Thyroid gland (tissue), 4 donors: ENCODE measurements at regions not wholly inside any gene's neighbourhood (a gene's known extent, or its start where the extent isn't known, plus 50 kb on each side); places are given as distances from the start of the nearest gene placed in this dataset.

Source experiments
- DNase-seq, 2 donors: peaks; one replicate each; pipeline ENCODE4 v3.0.0-alpha.2; 2019
- H3K27ac ChIP-seq, 3 donors: fragments of 200-600 bp; sonication (generic); 1 replicate in 2 of 3; 2 replicates in 1 of 3; pipeline ENCODE4 v1.5.1; 2016 to 2019; ENCODE audit warnings: mild to moderate bottlenecking in 1 of 3, moderate library complexity in 1 of 3
- H3K27me3 ChIP-seq: fragments of 200-600 bp; sonication (generic); one replicate; pipeline ENCODE4 v1.5.1; 2019
- H3K36me3 ChIP-seq, 2 donors: fragments of 200-600 bp; sonication (generic); one replicate each; pipeline ENCODE4 v1.5.1; 2016 to 2019
- H3K4me1 ChIP-seq, 2 donors: fragments of 200-600 bp; sonication (generic); one replicate each; pipeline ENCODE4 v1.5.1; 2017 to 2019
- H3K4me3 ChIP-seq, 3 donors: fragments of 200-600 bp; sonication (generic); replicated peaks in 1 of 3; 1 replicate in 2 of 3; 2 replicates in 1 of 3; pipeline ENCODE4 v1.5.1; 2016; ENCODE audit warnings: mild to moderate bottlenecking in 1 of 3
- H3K9me3 ChIP-seq: fragments of 200-600 bp; sonication (generic); one replicate; pipeline ENCODE4 v1.5.1; 2017
- CTCF ChIP-seq, 6 experiments: fragments of 200-600 bp in 3 of 6; fragments of 450-650 bp in 3 of 6; sonication (generic) in 3 of 6; IDR thresholded peaks; one replicate each; pipeline ENCODE4 v1.5.1; 2016 to 2019; ENCODE audit warnings: antibody characterized with exemption in 6 of 6, mild to moderate bottlenecking in 2 of 6, inconsistent platforms in 1 of 6, moderate library complexity in 1 of 6
- POLR2A ChIP-seq, 2 donors: fragments of 450-650 bp; IDR thresholded peaks; one replicate each; pipeline ENCODE4 v1.6.1; 2017; ENCODE audit warnings: antibody characterized with exemption in 2 of 2, mild to moderate bottlenecking in 2 of 2, moderate library complexity in 1 of 2
- WGBS, 2 donors: methylation state at CpG; one replicate each; pipeline ENCODE4 v1.1.5; 2017; 5-methylcytosine and 5-hydroxymethylcytosine counted together
- intact Hi-C: fragments of 100-400 bp; cut with DNase I; formaldehyde crosslinking; loops from one replicate; pipeline ENCODE4 v1.15.1; 2023

GRCh38 chr16:10321407-10322387 lies 64.2 kb upstream of the ATF7IP2 start:
- H3K4me3 ChIP-seq, result no peak overlapping the region
- TF ChIP-seq CTCF (IDR thresholded peaks at IDR 0.05) (no peak), POLR2A (IDR thresholded peaks at IDR 0.05) (no peak)
- 81 to 85% methylated on average over 6 of the region's 6 CpGs for WGBS, 2 donors
- H3K27ac ChIP-seq, result no peak overlapping the region
- H3K36me3 ChIP-seq, result no peaks in the 10 kb centered on the region
- H3K27me3 ChIP-seq, result no peaks in the 10 kb centered on the region
- no peaks in the 10 kb centered on the region for H3K4me1 ChIP-seq
- DNase-seq, result no peak
- H3K9me3 ChIP-seq, result no peaks in the 10 kb centered on the region
- intact Hi-C loops, result no loop called here

GRCh38 chr16:10322723-10323527 lies 62.9 kb upstream of the ATF7IP2 start:
- intact Hi-C loops, result no loop called here
- no peak overlapping the region for H3K4me3 ChIP-seq
- no peaks in the 10 kb centered on the region for H3K36me3 ChIP-seq
- H3K27ac ChIP-seq, result no peak overlapping the region
- no peaks in the 10 kb centered on the region for H3K27me3 ChIP-seq
- no peaks in the 10 kb centered on the region for H3K4me1 ChIP-seq
- TF ChIP-seq CTCF (IDR thresholded peaks at IDR 0.05) (no peak), POLR2A (IDR thresholded peaks at IDR 0.05) (no peak)
- H3K9me3 ChIP-seq, result no peaks in the 10 kb centered on the region
- no peak for DNase-seq
- WGBS, 2 donors, result 69 to 79% methylated on average over 8 of the region's 8 CpGs

- no peak overlapping the region for H3K27ac ChIP-seq
- WGBS, 2 donors, result 58 to 61% methylated on average over 2 of the region's 2 CpGs
- H3K9me3 ChIP-seq, result no peaks in the 10 kb centered on the region
- TF ChIP-seq POLR2A (IDR thresholded peaks at IDR 0.05) (no peak), CTCF (IDR thresholded peaks at IDR 0.05) (no peak)
- H3K4me1 ChIP-seq, result no peaks in the 10 kb centered on the region
- DNase-seq, result no peak
- no peaks in the 10 kb centered on the region for H3K27me3 ChIP-seq
- H3K4me3 ChIP-seq, result no peak overlapping the region
- H3K36me3 ChIP-seq, result no peaks in the 10 kb centered on the region
- intact Hi-C loops, result no loop called here
Observed at GRCh38 chr16:10323528-10323869, 62.4 kb upstream of the ATF7IP2 start.

GRCh38 chr16:10324210-10324609 lies 61.7 kb upstream of the ATF7IP2 start:
- no peaks in the 10 kb centered on the region for H3K4me1 ChIP-seq
- no peaks in the 10 kb centered on the region for H3K9me3 ChIP-seq

More at GRCh38 chr16:10324210-10324609, 61.7 kb upstream of the ATF7IP2 start:
- intact Hi-C loops, result no loop called here
- H3K27me3 ChIP-seq, result no peaks in the 10 kb centered on the region
- 95 to 96% methylated on average over 2 of the region's 2 CpGs for WGBS, 2 donors
- TF ChIP-seq CTCF (IDR thresholded peaks at IDR 0.05), result no peak
- TF ChIP-seq POLR2A (IDR thresholded peaks at IDR 0.05), result no peak
- DNase-seq, result no peak
- no peak overlapping the region for H3K4me3 ChIP-seq
- H3K27ac ChIP-seq, result no peak overlapping the region
- H3K36me3 ChIP-seq, result no peaks in the 10 kb centered on the region
